H1 (cell line): ENCODE measurements at regions not wholly inside any gene's neighbourhood (a gene's known extent, or its start where the extent isn't known, plus 50 kb on each side); places are given as distances from the start of the nearest gene placed in this dataset.

Experiments
- CTCF ChIA-PET: fragments of 300-600 bp; sonication (Branson Sonifier 250); formaldehyde crosslinking; loops from one replicate; lab custom pipeline; 2021; ENCODE audit not compliant: partially characterized antibody; lab: Charles Lee
- POLR2A ChIA-PET: fragments of 300-600 bp; sonication (Branson Sonifier 250); formaldehyde crosslinking; loops from one replicate; lab custom pipeline; 2021; ENCODE audit warnings: inconsistent platforms; ENCODE audit not compliant: partially characterized antibody; lab: Charles Lee
- DNase-seq, 2 experiments: peaks; one replicate each; pipeline versions ENCODE4 v3.0.0 to v3.0.0-alpha.2; 2010 to 2022; ENCODE audit warnings: low spot score in 2 of 2, low read depth in 1 of 2, mixed read lengths in 1 of 2
- FAIRE-seq: peaks from 2 replicates; lab custom pipeline; 2011; peaks lifted over from hg19 to GRCh38; lab: Jason Lieb, UNC
- H2AFZ ChIP-seq: 2 replicates; pipeline ENCODE4 v1.8.1; 2012; ENCODE audit warnings: low read length, inconsistent platforms
- H2AK5ac ChIP-seq: 2 replicates; pipeline ENCODE4 v1.6.1; 2013; ENCODE audit warnings: low read depth, low read length
- H2BK120ac ChIP-seq: replicated peaks from 2 replicates; pipeline ENCODE3; 2013; ENCODE audit warnings: low read depth, low read length, inconsistent platforms
- H2BK12ac ChIP-seq: 2 replicates; pipeline ENCODE4 v1.6.1; 2013; ENCODE audit warnings: low read depth, low read length
- H2BK15ac ChIP-seq: 2 replicates; pipeline ENCODE4 v1.6.1; 2013; ENCODE audit warnings: low read length
- H2BK20ac ChIP-seq: 2 replicates; pipeline ENCODE4 v1.6.1; 2013; ENCODE audit warnings: low read length
- H2BK5ac ChIP-seq: 2 replicates; pipeline ENCODE4 v1.6.1; 2013; ENCODE audit warnings: low read depth, low read length
- H3K14ac ChIP-seq: 2 replicates; pipeline ENCODE4 v1.6.1; 2013; ENCODE audit warnings: inconsistent platforms; ENCODE audit not compliant: insufficient read length
- H3K18ac ChIP-seq: 2 replicates; pipeline ENCODE4 v1.6.1; 2013; ENCODE audit warnings: low read length; ENCODE audit errors: extremely low read depth
- H3K23ac ChIP-seq: 2 replicates; pipeline ENCODE4 v1.6.1; 2013; ENCODE audit warnings: inconsistent platforms; ENCODE audit not compliant: insufficient read length
- H3K23me2 ChIP-seq: 2 replicates; pipeline ENCODE4 v1.6.1; 2013; ENCODE audit warnings: low read depth, low read length
- H3K27ac ChIP-seq: 2 replicates; pipeline ENCODE4 v1.6.1; 2011; ENCODE audit warnings: low read depth, low read length, inconsistent platforms
- H3K27me3 ChIP-seq, 4 experiments: replicated peaks in 1 of 4; 1 replicate in 1 of 4; 2 replicates in 3 of 4; pipeline versions ENCODE4 v1.6.1 to v1.8.1; 2011 to 2013; ENCODE audit warnings: low read length in 3 of 4, mild to moderate bottlenecking in 3 of 4, inconsistent platforms in 2 of 4, mixed read lengths in 2 of 4, moderate library complexity in 1 of 4; ENCODE audit not compliant: control insufficient read depth in 3 of 4, insufficient read depth in 3 of 4; ENCODE audit errors: extremely low read depth in 1 of 4
- H3K36me3 ChIP-seq, 4 experiments: 2 replicates each; pipeline versions ENCODE4 v1.6.1 to v1.8.1; 2011 to 2013; ENCODE audit warnings: mild to moderate bottlenecking in 4 of 4, low read length in 3 of 4, moderate library complexity in 2 of 4, control low read depth in 1 of 4, inconsistent platforms in 1 of 4; ENCODE audit not compliant: insufficient read depth in 4 of 4, control insufficient read depth in 2 of 4
- H3K4ac ChIP-seq: replicated peaks from 2 replicates; pipeline ENCODE3; 2013; ENCODE audit warnings: low read length, low read depth, mixed read lengths, inconsistent platforms; ENCODE audit not compliant: insufficient read length
- H3K4me1 ChIP-seq, 4 experiments: replicated peaks in 1 of 4; 1 replicate in 1 of 4; 2 replicates in 3 of 4; pipeline versions ENCODE4 v1.6.1 to v1.8.1; 2011 to 2013; ENCODE audit warnings: low read length in 3 of 4, inconsistent platforms in 2 of 4, mixed read lengths in 1 of 4; ENCODE audit not compliant: insufficient read depth in 4 of 4, control insufficient read depth in 3 of 4
- H3K4me2 ChIP-seq, 2 experiments: 2 replicates each; pipeline versions ENCODE4 v1.6.1 to v1.8.1; 2011 to 2013; ENCODE audit warnings: low read depth in 2 of 2, low read length in 2 of 2, control low read depth in 1 of 2, inconsistent platforms in 1 of 2, mild to moderate bottlenecking in 1 of 2; ENCODE audit not compliant: insufficient read depth in 1 of 2
- H3K4me3 ChIP-seq, 4 experiments: fragments of 200-600, 300-600 bp in 1 of 4; sonication (generic), shearing (Covaris generic), sonication (Bioruptor Twin) in 1 of 4; 2 replicates each; pipeline versions ENCODE4 v1.5.1 to v1.8.1; 2011 to 2016; ENCODE audit warnings: low read length in 4 of 4, low read depth in 3 of 4, control low read depth in 2 of 4, inconsistent platforms in 2 of 4, mild to moderate bottlenecking in 2 of 4, mixed read lengths in 1 of 4, moderate library complexity in 1 of 4; ENCODE audit not compliant: insufficient read depth in 2 of 4; ENCODE audit errors: extremely low read depth in 1 of 4
- H3K56ac ChIP-seq: replicated peaks from 2 replicates; pipeline ENCODE3; 2013; ENCODE audit warnings: low read depth, mild to moderate bottlenecking, mixed read lengths, low read length, inconsistent platforms; ENCODE audit not compliant: insufficient read length
- H3K79me1 ChIP-seq: 2 replicates; pipeline ENCODE4 v1.6.1; 2013; ENCODE audit warnings: low read depth, low read length, control low read depth
- H3K79me2 ChIP-seq, 2 experiments: 2 replicates each; pipeline versions ENCODE4 v1.6.1 to v1.8.1; 2012 to 2013; ENCODE audit warnings: low read length in 2 of 2, mild to moderate bottlenecking in 2 of 2, inconsistent platforms in 1 of 2; ENCODE audit not compliant: insufficient read depth in 2 of 2, control insufficient read depth in 1 of 2
- H3K9ac ChIP-seq, 4 experiments: replicated peaks in 1 of 4; 1 replicate in 1 of 4; 2 replicates in 3 of 4; pipeline versions ENCODE4 v1.6.1 to v1.8.1; 2011 to 2013; ENCODE audit warnings: low read depth in 3 of 4, low read length in 3 of 4, control low read depth in 2 of 4, mild to moderate bottlenecking in 2 of 4, moderate library complexity in 2 of 4, inconsistent platforms in 1 of 4; ENCODE audit errors: extremely low read depth in 1 of 4
- H3K9me3 ChIP-seq, 2 experiments: 2 replicates each; pipeline versions ENCODE4 v1.6.1 to v1.8.1; 2012 to 2013; ENCODE audit warnings: mild to moderate bottlenecking in 2 of 2, moderate library complexity in 2 of 2, control low read depth in 1 of 2, inconsistent platforms in 1 of 2, low read depth in 1 of 2, low read length in 1 of 2, mixed read lengths in 1 of 2; ENCODE audit not compliant: insufficient read depth in 2 of 2
- H4K20me1 ChIP-seq, 2 experiments: replicated peaks in 1 of 2; 2 replicates each; pipeline versions ENCODE3 to v1.8.1; 2011 to 2013; ENCODE audit warnings: inconsistent platforms in 2 of 2, low read length in 2 of 2, mild to moderate bottlenecking in 1 of 2; ENCODE audit not compliant: insufficient read depth in 2 of 2, control insufficient read depth in 1 of 2
- H4K5ac ChIP-seq: 2 replicates; pipeline ENCODE4 v1.6.1; 2013; ENCODE audit warnings: low read length, low read depth, mixed read lengths, inconsistent platforms; ENCODE audit not compliant: insufficient read length
- H4K8ac ChIP-seq: 2 replicates; pipeline ENCODE4 v1.8.0; 2013; ENCODE audit warnings: mild to moderate bottlenecking, moderate library complexity, low read length, inconsistent platforms; ENCODE audit not compliant: insufficient read depth; ENCODE audit errors: extremely low read depth
- H4K91ac ChIP-seq: replicated peaks from 2 replicates; pipeline ENCODE3; 2013; ENCODE audit warnings: low read length, mixed read lengths, inconsistent platforms; ENCODE audit not compliant: insufficient read length
- ATF3 ChIP-seq: IDR thresholded peaks from 2 replicates; pipeline ENCODE4 v1.6.1; 2011; ENCODE audit warnings: low read depth, mild to moderate bottlenecking, low read length; ENCODE audit not compliant: insufficient read depth
- CBX5 ChIP-seq: fragments of 300-800, 300-1000 bp; sonication (generic); IDR thresholded peaks from 2 replicates; pipeline ENCODE4 v1.7.1; 2016; ENCODE audit warnings: antibody characterized with exemption, low read length, low read depth
- CHD1 ChIP-seq: IDR thresholded peaks from 2 replicates; pipeline ENCODE4 v1.6.1; 2012; ENCODE audit warnings: low read depth, low read length, improper control_type of control experiment
- GTF2F1 ChIP-seq: IDR thresholded peaks from 2 replicates; pipeline ENCODE4 v1.6.1; 2012; ENCODE audit warnings: low read depth, low read length, improper control_type of control experiment, borderline replicate concordance
- HDAC2 ChIP-seq, 2 experiments: fragments of 300-600 bp in 1 of 2; sonication (generic) in 1 of 2; IDR thresholded peaks; 2 replicates each; pipeline ENCODE4 v1.6.1; 2011 to 2012; ENCODE audit warnings: low read depth in 2 of 2, low read length in 2 of 2, mild to moderate bottlenecking in 2 of 2, moderate library complexity in 2 of 2, borderline replicate concordance in 1 of 2, inconsistent platforms in 1 of 2
- KDM1A ChIP-seq: fragments of 200-600, 300-600 bp; sonication (generic); IDR thresholded peaks from 2 replicates; pipeline ENCODE4 v1.7.1; 2016; ENCODE audit warnings: mild to moderate bottlenecking, low read length, borderline replicate concordance
- KDM5A ChIP-seq: fragments of 200-600 bp; IDR thresholded peaks from 2 replicates; pipeline ENCODE4 v1.7.1; 2012; ENCODE audit warnings: mild to moderate bottlenecking, low read length, inconsistent platforms, mixed read lengths
- PHF8 ChIP-seq: fragments of 200-600 bp; sonication (generic); conservative IDR thresholded peaks from 2 replicates; pipeline ENCODE4 v1.7.1; 2012; ENCODE audit warnings: low read depth, mild to moderate bottlenecking, inconsistent platforms, low read length, moderate library complexity
- RNF2 ChIP-seq: fragments of 200-900, 300-1000 bp; sonication (generic); IDR thresholded peaks from 2 replicates; pipeline ENCODE4 v1.7.1; 2016; ENCODE audit warnings: borderline replicate concordance, low read depth, mild to moderate bottlenecking, antibody characterized with exemption, low read length; ENCODE audit not compliant: poor library complexity, severe bottlenecking; ENCODE audit errors: missing control alignments
- SIRT6 ChIP-seq: IDR thresholded peaks from one replicate; pipeline ENCODE4 v1.7.1; 2012; ENCODE audit warnings: low read length, inconsistent platforms
- SUZ12 ChIP-seq: fragments of 200-600 bp; sonication (generic); IDR thresholded peaks from 2 replicates; pipeline ENCODE4 v1.6.1; 2012; ENCODE audit warnings: mild to moderate bottlenecking, inconsistent platforms, low read length, moderate library complexity, mixed read lengths
- TBP ChIP-seq: IDR thresholded peaks from 2 replicates; pipeline ENCODE4 v1.6.1; 2011; ENCODE audit warnings: low read depth, low read length, improper control_type of control experiment
- TEAD4 ChIP-seq: IDR thresholded peaks from 2 replicates; pipeline ENCODE4 v1.6.1; 2012; ENCODE audit warnings: low read depth, low read length, inconsistent platforms, mixed read lengths
- YY1 ChIP-seq: IDR thresholded peaks from 2 replicates; pipeline ENCODE4 v1.6.1; 2011; ENCODE audit warnings: low read depth, mild to moderate bottlenecking, low read length
- WGBS, 2 experiments: shearing (Covaris generic) in 1 of 2; methylation state at CpG; one replicate each; pipeline versions ENCODE4 v1.1.6 to v1.1.7; 2013 to 2015; ENCODE audit warnings: low lambda C conversion rate in 2 of 2, mixed read lengths in 2 of 2, inconsistent platforms in 1 of 2, low coverage in 1 of 2, missing lambda C conversion rate in 1 of 2; ENCODE audit not compliant: insufficient replicate concordance in 2 of 2, insufficient coverage in 1 of 2, insufficient read length in 1 of 2; ENCODE audit errors: extremely low coverage in 1 of 2, missing lambda C conversion rate in 1 of 2; 5-methylcytosine and 5-hydroxymethylcytosine counted together

DNA sequence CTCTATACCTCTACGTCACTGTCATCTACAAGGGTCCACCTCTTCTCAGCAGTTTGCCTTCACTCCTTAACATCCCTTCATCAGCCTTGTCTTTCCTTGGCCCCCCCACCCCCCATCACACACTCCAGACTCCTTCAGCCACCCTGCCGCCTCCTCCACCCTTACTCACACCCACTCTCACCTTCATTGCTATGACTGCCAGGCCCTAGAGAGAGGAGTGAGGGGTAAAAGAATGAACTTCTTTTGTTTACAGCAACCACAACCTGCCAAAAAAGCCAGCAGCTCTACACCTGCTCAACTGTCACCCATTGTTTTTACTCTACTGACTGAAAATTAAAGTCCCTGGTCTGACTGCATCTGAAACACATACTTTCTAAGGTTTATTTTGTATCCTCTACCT lies 112.8 kb downstream of the DUSP6 start:
- Histone ChIP-seq H3K4me1 (peaks cover 0 to 7% (median 0%) of the 10 kb centered on the region in 4 experiments; a peak in 1 of 7 replicates), H4K91ac (no peak overlapping the region), H2BK120ac (no peak overlapping the region), H3K14ac (no peak overlapping the region), H2BK5ac (no peak overlapping the region), H3K18ac (no peak overlapping the region), H2BK12ac (no peak overlapping the region), H3K79me1 (no peaks in the 10 kb centered on the region), H2AFZ (no peak overlapping the region), H2BK20ac (no peak overlapping the region), H4K8ac (no peak overlapping the region)
- FAIRE-seq: no peak
- CTCF ChIA-PET: interaction anchor here (1.5 kb wide), 1 partner anchor 106 kb away, joined by 4 read pairs; no protein-coding TSS in a partner anchor
- WGBS, 2 experiments: 96% methylated on average over 2 of the region's 2 CpGs; no CpG with 5 or more reads in 1 of the 2 experiments
- TF ChIP-seq ATF3 (no peak), PHF8 (no peak), GTF2F1 (no peak), RNF2 (no peak), KDM5A (no peak), TBP (no peak), KDM1A (no peak), SUZ12 (no peak), SIRT6 (no peak), CBX5 (no peak), CHD1 (no peak), HDAC2 (IDR thresholded peaks at IDR 0.05; ENCODE audit: borderline replicate concordance in 1 of 2, low read depth in 2 of 2, low read length in 2 of 2) (no peak), TEAD4 (no peak), YY1 (no peak)
- TF ChIP-seq, all 59 proteins: peak for 0
- no peak overlapping the region for H2AK5ac ChIP-seq
- DNase-seq: no peak
- H3K4me2 ChIP-seq: no peak overlapping the region
- no peaks in the 10 kb centered on the region for H3K23me2 ChIP-seq
- no peaks in the 10 kb centered on the region for H3K9me3 ChIP-seq
- no peak overlapping the region for H3K27ac ChIP-seq
- no peak overlapping the region for H3K56ac ChIP-seq
- no peaks in the 10 kb centered on the region for H4K20me1 ChIP-seq
- no peak overlapping the region for H3K4me3 ChIP-seq
- no peak overlapping the region for H3K4ac ChIP-seq
- no peak overlapping the region for H4K5ac ChIP-seq
- H3K36me3 ChIP-seq: no peaks in the 10 kb centered on the region
- no peak overlapping the region for H3K23ac ChIP-seq
- no peaks in the 10 kb centered on the region for H3K79me2 ChIP-seq
- H3K27me3 ChIP-seq: peaks cover 0 to 2% (median 0%) of the 10 kb centered on the region in 4 experiments; a peak in 3 of 7 replicates
- no peak overlapping the region for H3K9ac ChIP-seq
- H2BK15ac ChIP-seq: no peak overlapping the region
- POLR2A ChIA-PET: no interaction called here
